Astrocyte (in vitro differentiated cells and primary cell): ENCODE measurements at regions not wholly inside any gene's neighbourhood (a gene's known extent, or its start where the extent isn't known, plus 50 kb on each side); places are given as distances from the start of the nearest gene placed in this dataset.
"Not testable (repeated sequence)": the region's sequence is repeated elsewhere in the genome, so short reads cannot be mapped to it uniquely, and the experiment has no call there.

Source experiments
- DNase-seq: peaks from one replicate; pipeline ENCODE4 v3.0.0-alpha.2; 2010; ENCODE audit warnings: low read depth
- FAIRE-seq: peaks from 2 replicates; lab custom pipeline; 2011; peaks lifted over from hg19 to GRCh38; lab: Jason Lieb, UNC
- H2AFZ ChIP-seq: 2 replicates; pipeline ENCODE4 v1.6.0; 2012; ENCODE audit warnings: low read depth, low read length, inconsistent platforms
- H3K27ac ChIP-seq: 2 replicates; pipeline ENCODE4 v1.5.1; 2011; ENCODE audit warnings: low read depth, low read length, inconsistent platforms
- H3K27me3 ChIP-seq: 2 replicates; pipeline ENCODE4 v1.6.0; 2011; ENCODE audit warnings: low read length, inconsistent platforms; ENCODE audit not compliant: insufficient read depth
- H3K36me3 ChIP-seq: 2 replicates; pipeline ENCODE4 v1.5.1; 2011; ENCODE audit warnings: low read length, inconsistent platforms; ENCODE audit not compliant: insufficient read depth
- H3K4me1 ChIP-seq: 2 replicates; pipeline ENCODE4 v1.5.1; 2011; ENCODE audit warnings: low read length, inconsistent platforms; ENCODE audit not compliant: insufficient read depth
- H3K4me2 ChIP-seq: 2 replicates; pipeline ENCODE4 v1.6.0; 2012; ENCODE audit warnings: low read length, inconsistent platforms
- H3K4me3 ChIP-seq: 2 replicates; pipeline ENCODE4 v1.5.1; 2011; ENCODE audit warnings: low read depth, mild to moderate bottlenecking, low read length, inconsistent platforms; ENCODE audit not compliant: insufficient read depth
- H3K79me2 ChIP-seq: 2 replicates; pipeline ENCODE4 v1.6.0; 2012; ENCODE audit warnings: mild to moderate bottlenecking, low read length, inconsistent platforms; ENCODE audit not compliant: insufficient read depth
- H3K9ac ChIP-seq: 2 replicates; pipeline ENCODE4 v1.6.0; 2012; ENCODE audit warnings: mild to moderate bottlenecking, low read length, inconsistent platforms
- H3K9me3 ChIP-seq: 2 replicates; pipeline ENCODE4 v1.5.1; 2012; ENCODE audit warnings: low read depth, mild to moderate bottlenecking, low read length, inconsistent platforms; ENCODE audit not compliant: insufficient read depth
- H4K20me1 ChIP-seq: 2 replicates; pipeline ENCODE4 v1.6.0; 2012; ENCODE audit warnings: low read length, inconsistent platforms; ENCODE audit not compliant: insufficient read depth
- H3K27ac Mint-ChIP-seq: one replicate; pipeline ENCODE4 v1.8.0; 2021; ENCODE audit warnings: mild to moderate bottlenecking, mixed read lengths; ENCODE audit not compliant: unreplicated experiment
- H3K27me3 Mint-ChIP-seq: one replicate; pipeline ENCODE4 v1.8.0; 2021; ENCODE audit warnings: low read depth, mixed read lengths; ENCODE audit not compliant: unreplicated experiment
- H3K36me3 Mint-ChIP-seq: one replicate; pipeline ENCODE4 v1.8.0; 2021; ENCODE audit warnings: low read depth, mixed read lengths; ENCODE audit not compliant: unreplicated experiment
- H3K4me1 Mint-ChIP-seq: one replicate; pipeline ENCODE4 v1.8.0; 2021; ENCODE audit warnings: low read depth, mixed read lengths; ENCODE audit not compliant: unreplicated experiment
- H3K4me3 Mint-ChIP-seq: one replicate; pipeline ENCODE4 v1.8.0; 2021; ENCODE audit warnings: mild to moderate bottlenecking, moderate library complexity, mixed read lengths; ENCODE audit not compliant: unreplicated experiment
- H3K9me3 Mint-ChIP-seq: one replicate; pipeline ENCODE4 v1.8.0; 2021; ENCODE audit warnings: mild to moderate bottlenecking, mixed read lengths; ENCODE audit not compliant: unreplicated experiment
- EZH2 ChIP-seq: IDR thresholded peaks from 2 replicates; pipeline ENCODE4 v1.6.1; 2012; ENCODE audit warnings: mild to moderate bottlenecking, low read length, inconsistent platforms; ENCODE audit not compliant: insufficient read depth
- TF ChIP-seq, protein P1 (sequence below): IDR thresholded peaks from 2 replicates; pipeline ENCODE4 v1.5.1; 2011; ENCODE audit warnings: low read depth, mild to moderate bottlenecking, inconsistent platforms, low read length, moderate library complexity; ENCODE audit not compliant: insufficient read depth

DNA sequence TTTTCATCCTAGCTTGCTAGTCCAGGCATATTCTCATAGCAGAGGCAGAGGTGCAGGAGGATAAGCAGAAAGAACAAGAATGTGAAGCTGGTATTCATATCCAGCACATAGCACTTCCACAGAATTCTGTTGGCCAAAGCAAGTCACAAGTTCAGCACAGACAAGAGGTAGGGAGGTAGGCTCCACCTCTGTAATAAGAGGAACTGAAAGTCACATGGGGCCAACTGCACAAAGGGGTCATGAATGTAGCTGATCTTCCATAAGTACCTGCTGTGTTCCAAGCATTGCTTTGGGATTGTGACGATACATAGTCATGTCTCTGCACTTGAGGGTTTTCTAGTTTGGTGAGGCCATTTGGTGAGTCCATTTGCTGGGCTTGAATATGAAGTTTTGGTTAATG lies 110.8 kb upstream of the MPHOSPH6 start:
- Mint-ChIP-seq H3K27ac (no peak overlapping the region), H3K9me3 (no peaks in the 10 kb centered on the region), H3K4me3 (no peak overlapping the region), H3K36me3 (no peaks in the 10 kb centered on the region), H3K27me3 (peaks cover 16% of the 10 kb centered on the region), H3K4me1 (no peaks in the 10 kb centered on the region)
- H3K36me3 ChIP-seq, result no peaks in the 10 kb centered on the region
- TF ChIP-seq, protein P1, sequence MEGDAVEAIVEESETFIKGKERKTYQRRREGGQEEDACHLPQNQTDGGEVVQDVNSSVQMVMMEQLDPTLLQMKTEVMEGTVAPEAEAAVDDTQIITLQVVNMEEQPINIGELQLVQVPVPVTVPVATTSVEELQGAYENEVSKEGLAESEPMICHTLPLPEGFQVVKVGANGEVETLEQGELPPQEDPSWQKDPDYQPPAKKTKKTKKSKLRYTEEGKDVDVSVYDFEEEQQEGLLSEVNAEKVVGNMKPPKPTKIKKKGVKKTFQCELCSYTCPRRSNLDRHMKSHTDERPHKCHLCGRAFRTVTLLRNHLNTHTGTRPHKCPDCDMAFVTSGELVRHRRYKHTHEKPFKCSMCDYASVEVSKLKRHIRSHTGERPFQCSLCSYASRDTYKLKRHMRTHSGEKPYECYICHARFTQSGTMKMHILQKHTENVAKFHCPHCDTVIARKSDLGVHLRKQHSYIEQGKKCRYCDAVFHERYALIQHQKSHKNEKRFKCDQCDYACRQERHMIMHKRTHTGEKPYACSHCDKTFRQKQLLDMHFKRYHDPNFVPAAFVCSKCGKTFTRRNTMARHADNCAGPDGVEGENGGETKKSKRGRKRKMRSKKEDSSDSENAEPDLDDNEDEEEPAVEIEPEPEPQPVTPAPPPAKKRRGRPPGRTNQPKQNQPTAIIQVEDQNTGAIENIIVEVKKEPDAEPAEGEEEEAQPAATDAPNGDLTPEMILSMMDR, result no peak
- TF ChIP-seq EZH2, result no peak
- no peaks in the 10 kb centered on the region for H3K4me1 ChIP-seq
- peaks cover 3% of the 10 kb centered on the region for H3K27me3 ChIP-seq
- no peak overlapping the region for H3K4me3 ChIP-seq
- no peak for DNase-seq
- H3K9ac ChIP-seq, result no peak overlapping the region
- FAIRE-seq, result no peak
- no peaks in the 10 kb centered on the region for H3K9me3 ChIP-seq
- H3K4me2 ChIP-seq, result no peak overlapping the region
- no peaks in the 10 kb centered on the region for H3K79me2 ChIP-seq
- no peaks in the 10 kb centered on the region for H4K20me1 ChIP-seq
- H2AFZ ChIP-seq, result no peak overlapping the region
- H3K27ac ChIP-seq, result no peak overlapping the region

DNA sequence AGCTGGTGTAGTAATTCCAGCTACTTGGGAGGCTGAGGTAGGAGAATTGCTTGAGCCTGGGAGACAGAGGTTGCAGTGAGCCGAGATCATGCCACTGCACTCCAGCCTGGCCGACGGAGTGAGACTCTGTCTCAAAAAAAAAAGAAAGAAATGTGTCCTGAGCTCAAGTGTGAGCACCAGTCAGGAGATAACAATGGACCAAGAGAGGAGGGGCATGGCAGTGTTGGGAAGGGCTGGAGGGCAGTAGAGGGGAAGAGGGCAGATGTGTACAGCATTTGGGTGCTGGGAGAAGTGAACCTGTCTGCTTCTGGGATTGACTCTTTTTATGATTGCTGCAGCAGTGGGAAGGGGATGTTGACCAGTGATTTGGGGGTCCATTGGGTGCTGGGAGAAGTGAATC lies 105.3 kb upstream of the MPHOSPH6 start:
- DNase-seq, H3K79me2 ChIP-seq, H3K9me3 Mint-ChIP-seq: not testable (repeated sequence)

DNA sequence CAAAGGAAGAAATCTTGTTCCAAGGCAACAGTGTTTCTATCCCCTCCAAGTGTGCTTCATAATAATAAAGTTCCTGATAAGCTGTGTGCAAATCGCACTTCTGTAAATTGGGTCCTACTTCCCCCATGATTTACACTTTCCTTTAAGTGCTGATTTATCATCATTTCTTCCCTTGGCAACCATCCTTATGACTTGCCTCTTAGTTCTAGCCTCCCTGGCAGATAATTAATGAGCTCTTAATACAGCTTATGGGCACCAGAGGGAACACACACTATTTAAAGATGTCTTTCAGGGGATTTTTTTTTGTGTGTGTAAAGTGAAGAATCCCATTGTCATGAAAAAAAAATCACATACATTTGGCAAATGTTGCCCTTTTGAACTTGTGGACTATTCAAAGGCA lies 101.6 kb upstream of the MPHOSPH6 start:
- Histone ChIP-seq H3K27me3 (no peaks in the 10 kb centered on the region), H3K36me3 (no peaks in the 10 kb centered on the region), H4K20me1 (no peaks in the 10 kb centered on the region), H3K9ac (no peak overlapping the region), H3K4me2 (no peak overlapping the region), H3K4me1 (no peaks in the 10 kb centered on the region), H3K4me3 (no peak overlapping the region), H2AFZ (no peak overlapping the region), H3K9me3 (no peaks in the 10 kb centered on the region), H3K79me2 (no peaks in the 10 kb centered on the region), H3K27ac (no peak overlapping the region)
- Mint-ChIP-seq H3K4me1 (no peaks in the 10 kb centered on the region), H3K27me3 (peaks cover 31% of the 10 kb centered on the region), H3K9me3 (peaks cover 7% of the 10 kb centered on the region), H3K27ac (no peak overlapping the region), H3K4me3 (no peak overlapping the region), H3K36me3 (no peaks in the 10 kb centered on the region)
- TF ChIP-seq, protein P1, result no peak
- no peak for TF ChIP-seq EZH2
- DNase-seq (no peak), FAIRE-seq (no peak)

More for the DNA sequence above, 105.3 kb upstream of the MPHOSPH6 start:
- not testable (repeated sequence) for H2AFZ ChIP-seq, H3K36me3 Mint-ChIP-seq, H3K27ac ChIP-seq, H3K4me2 ChIP-seq, H3K27me3 ChIP-seq, H3K4me3 ChIP-seq, H3K4me3 Mint-ChIP-seq, FAIRE-seq, H3K9ac ChIP-seq, H3K4me1 ChIP-seq, H3K36me3 ChIP-seq, H3K4me1 Mint-ChIP-seq, H3K9me3 ChIP-seq, H4K20me1 ChIP-seq, H3K27ac Mint-ChIP-seq
- peaks cover 29% of the 10 kb centered on the region for H3K27me3 Mint-ChIP-seq

DNA sequence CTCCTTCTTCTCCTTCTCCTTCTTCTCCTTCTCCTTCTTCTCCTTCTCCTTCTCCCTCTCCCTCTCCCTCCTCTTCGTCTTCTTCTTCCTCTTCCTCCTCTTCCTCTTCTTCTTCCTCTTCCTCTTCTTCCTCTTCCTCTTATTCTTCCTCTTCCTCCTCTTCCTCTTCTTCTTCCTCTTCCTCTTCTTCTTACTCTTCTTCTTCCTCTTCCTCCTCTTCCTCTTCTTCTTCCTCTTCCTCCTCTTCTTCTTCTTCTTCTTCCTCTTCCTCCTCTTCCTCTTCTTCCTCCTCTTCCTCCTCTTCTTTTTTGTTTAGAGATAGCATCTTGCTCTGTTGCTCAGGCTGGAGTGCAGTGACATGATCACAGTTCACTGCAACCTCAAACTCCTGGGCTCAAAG lies 97.7 kb upstream of the MPHOSPH6 start:
- DNase-seq, FAIRE-seq, H3K4me3 ChIP-seq, H4K20me1 ChIP-seq, H3K4me1 Mint-ChIP-seq, H3K36me3 Mint-ChIP-seq, H3K4me3 Mint-ChIP-seq, H3K9me3 Mint-ChIP-seq, H3K27ac ChIP-seq, H3K4me1 ChIP-seq, H3K9ac ChIP-seq, H3K27ac Mint-ChIP-seq, H3K79me2 ChIP-seq, H2AFZ ChIP-seq, H3K9me3 ChIP-seq, H3K4me2 ChIP-seq, H3K36me3 ChIP-seq: not testable (repeated sequence)
- H3K27me3 Mint-ChIP-seq, result peaks cover 30% of the 10 kb centered on the region
- peaks cover 11% of the 10 kb centered on the region for H3K27me3 ChIP-seq
